PC-3 (cell line): ENCODE measurements at regions not wholly inside any gene's neighbourhood (a gene's known extent, or its start where the extent isn't known, plus 50 kb on each side); places are given as distances from the start of the nearest gene placed in this dataset.

ENCODE experiments used
- CTCF ChIP-seq: fragments of 300-600 bp; sonication (generic); conservative IDR thresholded peaks from 2 replicates; pipeline ENCODE4 v1.5.1; 2017; ENCODE audit warnings: antibody characterized with exemption, low read depth, mild to moderate bottlenecking, low read length
- EZH2 ChIP-seq: fragments of 300-600 bp; sonication (generic); IDR thresholded peaks from one replicate; pipeline ENCODE4 v1.6.1; 2017; ENCODE audit warnings: antibody characterized with exemption, mild to moderate bottlenecking, low read length; ENCODE audit not compliant: unreplicated experiment

DNA sequence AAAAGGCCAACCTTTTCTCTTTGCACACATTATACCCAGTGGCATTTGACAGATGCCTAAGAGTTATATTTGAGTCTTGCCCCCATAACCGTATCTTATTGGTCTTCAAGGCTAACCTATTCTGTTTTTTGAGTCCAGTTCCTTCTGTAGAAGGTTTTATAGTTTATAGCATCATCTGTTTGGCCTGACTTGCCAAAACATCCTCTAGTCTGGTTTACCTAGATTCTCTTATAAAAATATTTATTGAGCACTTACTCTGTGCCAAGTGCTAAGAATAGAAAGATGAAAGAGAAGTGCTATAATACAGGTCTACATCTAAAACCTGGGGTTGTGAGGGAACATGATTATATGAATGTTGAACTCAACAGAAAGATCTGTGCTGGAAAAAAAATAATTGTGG, 55.9 kb upstream of the PIP4K2A start:
- TF ChIP-seq CTCF (no peak), EZH2 (no peak)
